Activated naive CD8-positive, alpha-beta T cell treated with anti-CD3 and anti-CD28 coated beads for 36 hours (primary cell): ENCODE measurements at regions not wholly inside any gene's neighbourhood (a gene's known extent, or its start where the extent isn't known, plus 50 kb on each side); places are given as distances from the start of the nearest gene placed in this dataset.
"Not testable (repeated sequence)": the region's sequence is repeated elsewhere in the genome, so short reads cannot be mapped to it uniquely, and the experiment has no call there.

Experiments
- DNase-seq: peaks from one replicate; pipeline ENCODE4 v3.0.0; 2021
- H3K27ac Mint-ChIP-seq: one replicate; pipeline ENCODE4 v1.8.0; 2022; ENCODE audit warnings: mild to moderate bottlenecking, moderate library complexity, mixed read lengths
- H3K27me3 Mint-ChIP-seq: one replicate; pipeline ENCODE4 v1.8.0; 2022; ENCODE audit warnings: mild to moderate bottlenecking, mixed read lengths
- H3K36me3 Mint-ChIP-seq: one replicate; pipeline ENCODE4 v1.8.0; 2021; ENCODE audit warnings: mild to moderate bottlenecking, mixed read lengths
- H3K4me1 Mint-ChIP-seq: one replicate; pipeline ENCODE4 v1.8.0; 2021; ENCODE audit warnings: mixed read lengths
- H3K4me3 Mint-ChIP-seq: one replicate; pipeline ENCODE4 v1.8.0; 2022; ENCODE audit warnings: mild to moderate bottlenecking, moderate library complexity, mixed read lengths
- H3K9me3 Mint-ChIP-seq: one replicate; pipeline ENCODE4 v1.8.0; 2022; ENCODE audit warnings: mixed read lengths

DNA sequence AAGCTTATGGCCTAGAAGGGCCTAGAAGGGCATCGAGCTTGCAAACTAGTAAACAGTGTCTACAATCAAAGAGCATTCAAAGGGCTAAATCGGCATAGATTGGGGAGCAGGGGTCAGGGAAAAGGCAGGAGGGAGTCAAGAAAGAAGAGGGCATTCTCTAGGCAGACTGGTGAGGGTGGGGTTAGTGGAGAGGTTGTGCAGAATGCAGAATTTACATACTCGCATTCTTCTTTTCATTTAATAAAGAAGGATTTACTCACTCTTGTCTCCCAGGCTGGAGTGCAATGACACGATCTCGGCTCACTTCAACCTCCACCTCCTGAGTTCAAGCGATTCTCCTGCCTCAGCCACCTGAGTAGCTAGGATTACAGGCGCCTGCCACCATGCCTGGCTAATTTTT is 110.7 kb downstream of the TRIM43 start:
- Mint-ChIP-seq H3K36me3 (no peaks in the 10 kb centered on the region), H3K4me1 (no peaks in the 10 kb centered on the region), H3K27ac (no peak overlapping the region), H3K9me3 (no peaks in the 10 kb centered on the region), H3K4me3 (no peak overlapping the region), H3K27me3 (peaks cover 8% of the 10 kb centered on the region)
- DNase-seq: no peak

DNA sequence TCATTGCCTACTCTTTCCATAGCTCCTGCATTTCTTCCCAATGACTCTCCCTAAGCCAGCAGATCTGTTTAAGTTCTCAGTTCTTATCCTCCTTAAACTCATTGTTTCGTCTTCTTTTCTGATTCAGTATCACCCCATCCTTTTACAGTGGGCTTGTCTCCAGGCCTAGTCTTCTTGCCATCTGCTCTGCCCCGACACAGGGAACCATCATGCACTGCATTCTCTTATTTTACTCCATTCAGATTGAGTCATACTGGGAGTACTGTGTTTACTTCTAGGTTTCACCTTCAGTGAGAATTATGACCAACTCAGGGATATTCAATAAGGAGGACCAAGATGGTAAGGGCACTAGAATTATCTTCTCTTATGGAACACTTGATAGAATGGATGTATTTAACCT is 115.4 kb downstream of the TRIM43 start:
- H3K36me3 Mint-ChIP-seq, H3K27ac Mint-ChIP-seq, H3K4me3 Mint-ChIP-seq, H3K9me3 Mint-ChIP-seq, DNase-seq, H3K27me3 Mint-ChIP-seq, H3K4me1 Mint-ChIP-seq: not testable (repeated sequence)

DNA sequence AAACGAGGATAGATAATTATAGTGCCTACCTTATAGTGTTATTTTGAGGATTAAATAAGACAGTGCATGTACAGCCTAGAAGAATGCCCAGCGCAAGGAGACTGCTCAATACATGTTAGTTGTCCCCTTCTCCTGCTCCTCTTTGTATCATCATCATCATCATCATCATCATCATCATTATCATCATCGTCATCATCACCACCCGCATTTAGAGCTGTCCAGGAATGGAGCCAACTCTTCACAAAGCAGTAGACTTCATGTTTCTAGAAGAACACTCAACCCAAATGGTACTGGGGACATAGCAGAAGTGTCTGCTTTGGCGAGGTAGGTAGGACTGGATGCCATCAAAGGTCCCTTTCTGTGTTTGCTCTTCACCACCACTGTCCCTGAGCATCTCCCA is 116.0 kb downstream of the TRIM43 start:
- no peaks in the 10 kb centered on the region for H3K4me1 Mint-ChIP-seq
- H3K4me3 Mint-ChIP-seq: no peak overlapping the region
- H3K27me3 Mint-ChIP-seq: peaks cover 4% of the 10 kb centered on the region
- no peaks in the 10 kb centered on the region for H3K36me3 Mint-ChIP-seq
- no peaks in the 10 kb centered on the region for H3K9me3 Mint-ChIP-seq
- no peak overlapping the region for H3K27ac Mint-ChIP-seq
- DNase-seq: no peak

DNA sequence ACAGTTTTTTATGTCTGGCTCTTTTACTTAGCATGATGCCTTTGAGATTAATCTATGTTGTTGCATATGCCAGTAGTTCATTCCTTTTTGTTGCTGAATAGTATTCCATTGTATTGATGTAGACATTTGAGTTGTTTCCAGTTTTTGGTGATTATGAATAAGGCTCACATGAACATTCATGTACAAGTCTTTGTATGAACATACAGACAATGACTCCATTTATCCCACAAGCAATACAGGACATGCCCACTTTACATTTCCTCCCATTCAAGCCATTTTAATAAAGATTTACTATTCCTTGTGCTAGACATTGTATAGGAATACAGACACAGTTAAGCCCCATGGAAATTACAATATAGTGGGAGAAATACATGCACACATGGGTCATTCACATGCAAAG is 118.0 kb downstream of the TRIM43 start:
- no peak for DNase-seq
- Mint-ChIP-seq H3K36me3 (no peaks in the 10 kb centered on the region), H3K4me1 (no peaks in the 10 kb centered on the region)

DNA sequence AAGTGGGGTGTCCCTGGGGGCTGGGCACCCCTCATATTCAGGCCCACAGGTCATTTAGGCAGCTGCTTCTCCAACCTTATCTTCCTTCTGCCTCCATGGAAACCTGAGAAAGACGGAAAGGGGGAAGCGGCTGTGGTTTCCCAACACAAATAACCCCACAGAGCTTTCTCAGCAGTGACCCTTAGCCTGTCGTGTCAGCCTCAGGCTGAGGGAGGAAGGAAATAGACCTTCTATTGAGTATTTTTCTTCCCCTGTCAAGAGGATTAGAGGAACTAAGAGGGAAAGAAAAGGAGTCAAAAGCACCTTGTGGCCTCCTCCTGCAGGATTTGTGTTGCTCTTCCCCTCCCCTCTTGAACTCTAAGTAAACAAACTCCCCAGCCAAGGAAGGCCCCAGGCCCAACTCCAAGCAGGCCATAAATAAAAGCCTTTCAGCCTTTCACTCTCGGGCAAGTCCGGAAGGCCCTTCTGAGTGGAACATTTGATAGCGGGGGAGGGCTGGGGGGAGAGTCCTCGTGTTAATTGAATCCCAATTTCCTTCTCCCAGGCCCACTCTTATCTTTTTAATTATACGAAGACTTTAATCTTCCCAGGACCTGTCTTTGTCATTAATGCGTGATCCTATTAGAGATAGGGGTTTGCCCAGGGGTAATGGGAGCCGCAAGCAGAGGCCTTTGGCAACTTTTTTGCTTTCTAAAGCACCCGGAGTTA is 121.8 kb downstream of the TRIM43 start:
- not testable (repeated sequence) for H3K4me1 Mint-ChIP-seq, H3K9me3 Mint-ChIP-seq, H3K36me3 Mint-ChIP-seq, DNase-seq, H3K4me3 Mint-ChIP-seq, H3K27me3 Mint-ChIP-seq, H3K27ac Mint-ChIP-seq

More for the DNA sequence above, 118.0 kb downstream of the TRIM43 start:
- Mint-ChIP-seq H3K9me3 (no peaks in the 10 kb centered on the region), H3K27me3 (peaks cover 4% of the 10 kb centered on the region), H3K4me3 (no peak overlapping the region), H3K27ac (no peak overlapping the region)

DNA sequence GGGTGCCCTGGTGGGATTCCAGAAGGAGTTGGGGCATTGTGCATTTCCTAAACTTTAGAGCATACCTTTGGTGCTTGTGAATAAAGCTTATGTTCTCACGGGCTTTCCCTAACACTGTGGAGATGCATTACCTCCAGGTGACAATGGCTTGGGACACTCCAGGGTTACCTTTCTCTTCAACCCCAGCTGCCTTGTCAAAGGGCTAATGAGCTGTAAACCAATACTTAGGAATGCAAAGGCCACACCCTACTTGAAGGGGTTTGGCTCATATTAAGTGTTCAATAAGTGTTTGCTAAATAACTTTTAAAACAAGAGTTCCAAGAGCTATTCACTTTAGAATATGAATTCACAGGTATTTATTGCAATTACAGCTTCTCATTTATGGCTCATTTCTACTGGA is 122.6 kb downstream of the TRIM43 start:
- H3K36me3 Mint-ChIP-seq, H3K9me3 Mint-ChIP-seq, DNase-seq: not testable (repeated sequence)

DNA sequence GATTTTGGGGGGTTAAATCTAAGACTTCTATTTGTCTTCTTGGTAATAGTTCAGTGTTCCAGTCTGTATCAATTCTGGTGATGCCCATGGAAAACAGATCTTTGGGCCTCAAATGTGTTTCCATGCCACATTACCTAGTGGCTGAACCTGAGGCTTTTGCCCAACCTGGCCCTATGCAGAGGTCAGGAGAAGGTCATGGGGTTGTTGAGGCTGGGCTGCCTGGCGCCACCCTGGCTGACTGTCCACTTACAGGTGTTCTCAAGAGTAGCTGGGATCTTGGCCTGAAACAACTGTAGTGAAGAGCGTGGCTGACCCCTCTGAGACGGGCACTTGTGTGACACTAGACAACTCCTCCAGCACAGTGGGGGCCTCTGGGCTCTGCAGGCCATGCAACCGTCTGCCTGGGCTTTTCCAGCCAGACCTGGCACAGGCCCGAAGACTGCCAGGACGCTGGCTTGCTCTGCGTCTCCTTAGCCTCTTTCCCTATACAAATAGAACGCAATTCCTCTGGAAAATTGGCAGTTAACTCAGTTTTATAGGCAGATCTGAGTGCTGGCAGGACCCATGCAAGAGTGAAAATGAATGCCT is 127.8 kb downstream of the TRIM43 start:
- DNase-seq: no peak
- no peaks in the 10 kb centered on the region for H3K9me3 Mint-ChIP-seq
- H3K27ac Mint-ChIP-seq: no peak overlapping the region

More for the DNA sequence above, 122.6 kb downstream of the TRIM43 start:
- not testable (repeated sequence) for H3K4me3 Mint-ChIP-seq, H3K27ac Mint-ChIP-seq, H3K27me3 Mint-ChIP-seq, H3K4me1 Mint-ChIP-seq

DNA sequence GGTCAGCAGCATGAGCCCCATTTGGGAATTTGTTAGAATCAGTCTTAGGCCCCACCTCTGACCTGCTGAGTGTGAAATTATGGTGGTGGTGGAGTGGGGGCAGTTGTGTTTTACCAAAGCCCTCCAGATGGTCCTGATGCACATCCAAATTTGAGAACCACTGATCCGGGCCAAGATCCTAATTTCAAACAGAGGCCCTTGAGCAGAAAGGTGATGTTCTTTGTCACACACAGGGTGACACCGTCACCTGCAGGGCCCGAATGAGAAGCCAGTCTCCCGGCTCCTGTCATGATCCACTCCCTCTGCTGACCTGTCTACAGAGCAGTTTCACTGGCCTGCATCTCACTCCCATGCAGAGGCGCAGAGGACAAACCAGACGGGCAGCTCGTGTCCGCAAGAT is 129.9 kb downstream of the TRIM43 start:
- DNase-seq: no peak
- H3K4me3 Mint-ChIP-seq: no peak overlapping the region
- no peak overlapping the region for H3K27ac Mint-ChIP-seq
- no peaks in the 10 kb centered on the region for H3K27me3 Mint-ChIP-seq
- H3K9me3 Mint-ChIP-seq: no peaks in the 10 kb centered on the region
- no peaks in the 10 kb centered on the region for H3K4me1 Mint-ChIP-seq
- no peaks in the 10 kb centered on the region for H3K36me3 Mint-ChIP-seq

More for the DNA sequence above, 127.8 kb downstream of the TRIM43 start:
- no peaks in the 10 kb centered on the region for H3K4me1 Mint-ChIP-seq
- no peaks in the 10 kb centered on the region for H3K27me3 Mint-ChIP-seq
- no peaks in the 10 kb centered on the region for H3K36me3 Mint-ChIP-seq
- H3K4me3 Mint-ChIP-seq: no peak overlapping the region

DNA sequence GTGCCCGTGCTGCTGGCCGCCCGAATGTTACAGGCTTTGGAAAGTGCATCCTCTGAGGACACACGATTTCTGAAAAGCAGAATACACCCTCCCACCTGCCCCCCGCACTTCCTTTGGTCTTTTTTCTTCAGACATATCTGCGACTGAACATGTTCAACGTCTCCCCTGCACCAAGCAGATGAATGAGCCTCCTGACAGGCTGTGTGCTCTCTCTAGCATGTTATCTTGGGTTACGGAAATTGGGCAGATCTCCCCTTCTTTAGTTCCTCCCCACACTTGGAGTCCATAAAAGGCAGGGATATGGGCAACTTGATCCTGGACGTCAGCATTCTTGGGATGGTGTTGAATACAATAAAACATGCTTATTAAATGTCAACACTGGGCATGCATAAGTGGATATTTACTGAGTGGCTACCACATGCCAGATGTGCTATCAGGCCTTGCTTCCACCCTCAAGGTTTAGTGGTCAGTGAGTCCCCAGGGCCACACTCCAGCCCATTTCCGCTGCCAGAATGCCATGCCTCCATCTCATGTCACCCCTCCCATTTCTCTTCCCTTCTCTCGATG is 130.4 kb downstream of the TRIM43 start:
- Mint-ChIP-seq H3K27ac (no peak overlapping the region), H3K4me1 (no peaks in the 10 kb centered on the region), H3K36me3 (no peaks in the 10 kb centered on the region), H3K27me3 (no peaks in the 10 kb centered on the region), H3K9me3 (no peaks in the 10 kb centered on the region), H3K4me3 (no peak overlapping the region)
- no peak for DNase-seq

DNA sequence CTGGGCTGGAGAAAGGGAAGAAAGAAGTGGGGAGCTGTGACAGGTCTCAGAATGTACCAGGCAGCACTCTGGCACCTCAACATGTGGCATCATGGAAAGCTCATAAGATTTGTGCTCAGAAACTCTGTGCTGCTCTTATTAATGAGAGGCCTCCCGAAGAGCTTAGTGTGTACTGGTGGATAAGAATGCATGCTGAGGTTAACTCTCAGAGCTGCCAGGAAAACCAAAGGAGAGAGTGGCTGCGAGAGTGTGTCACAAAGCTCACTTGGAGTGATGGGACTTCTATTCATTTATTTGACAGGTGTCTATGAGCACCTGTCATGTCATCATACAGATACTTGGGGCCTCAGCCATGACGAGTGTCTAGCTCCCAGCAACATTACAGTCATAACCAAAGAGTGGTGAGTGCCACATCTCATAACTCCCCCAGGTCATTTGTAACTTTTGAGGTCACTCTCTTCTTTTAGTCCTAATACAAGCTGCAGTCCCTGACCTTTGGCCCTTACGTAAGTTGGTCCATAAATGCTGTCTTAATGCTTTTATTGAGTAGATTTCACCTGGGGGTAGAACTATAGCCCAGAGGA is 131.9 kb downstream of the TRIM43 start:
- DNase-seq, H3K27ac Mint-ChIP-seq, H3K4me1 Mint-ChIP-seq, H3K9me3 Mint-ChIP-seq, H3K4me3 Mint-ChIP-seq, H3K27me3 Mint-ChIP-seq, H3K36me3 Mint-ChIP-seq: not testable (repeated sequence)

DNA sequence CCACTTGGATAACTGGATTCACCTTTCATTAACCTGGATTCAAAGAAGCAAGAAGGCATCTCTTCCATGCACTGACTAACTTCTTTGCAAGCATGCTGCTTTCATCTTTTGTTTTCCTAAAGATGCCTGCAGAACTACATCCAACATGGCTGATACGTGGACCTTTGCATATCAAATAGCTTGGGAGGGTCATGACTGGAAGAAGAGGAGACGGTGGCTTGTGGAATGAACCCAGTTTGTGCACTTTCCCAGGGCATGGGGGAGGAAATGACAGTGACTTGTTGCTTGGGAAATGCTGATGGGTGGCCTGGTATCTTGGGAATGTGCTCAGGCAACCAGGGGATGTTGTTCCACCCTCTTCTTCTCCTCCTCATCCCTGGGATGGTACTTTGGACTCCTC is 133.4 kb downstream of the TRIM43 start:
- not testable (repeated sequence) for H3K27ac Mint-ChIP-seq, H3K36me3 Mint-ChIP-seq, H3K9me3 Mint-ChIP-seq, H3K27me3 Mint-ChIP-seq, H3K4me1 Mint-ChIP-seq, H3K4me3 Mint-ChIP-seq, DNase-seq

DNA sequence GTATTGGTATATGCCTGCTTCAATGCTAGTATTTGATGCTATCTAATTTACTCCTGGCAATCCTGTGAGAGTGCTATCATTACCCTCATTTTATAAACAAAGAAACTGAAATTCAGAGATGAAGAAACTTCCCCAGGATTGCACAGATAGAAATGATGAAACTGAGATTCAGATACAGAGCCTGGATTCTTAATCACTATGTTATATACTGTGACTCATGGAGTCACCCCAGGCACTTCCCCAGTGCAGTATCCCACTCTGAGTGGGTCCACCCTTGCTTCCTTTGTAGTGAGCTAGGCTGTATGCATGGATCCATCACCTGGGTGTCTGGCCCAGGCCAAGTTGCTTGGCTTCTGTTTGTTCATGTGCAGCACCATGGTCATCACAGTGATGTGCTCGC is 133.9 kb downstream of the TRIM43 start:
- not testable (repeated sequence) for H3K4me3 Mint-ChIP-seq, DNase-seq

DNA sequence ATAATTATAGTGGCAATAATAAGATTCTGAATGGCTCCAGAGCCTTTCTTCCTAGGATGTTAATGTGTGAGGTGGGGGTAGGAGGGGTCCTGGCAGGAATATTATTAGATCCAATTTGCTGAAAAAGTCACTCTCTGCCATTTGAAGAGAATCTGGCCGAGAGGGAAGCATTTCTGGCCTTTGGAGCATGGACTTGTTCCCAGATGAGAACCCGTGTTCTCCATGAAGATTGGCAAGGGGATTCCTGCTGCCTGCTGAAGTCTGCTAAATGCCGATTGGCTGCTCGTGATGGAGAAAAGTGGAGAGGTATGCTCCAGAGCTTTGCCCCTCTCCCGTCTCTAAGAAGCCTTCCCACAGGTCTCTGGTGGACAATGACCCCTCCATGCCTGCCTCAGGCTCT is 135.6 kb downstream of the TRIM43 start:
- H3K4me1 Mint-ChIP-seq, H3K27me3 Mint-ChIP-seq, H3K27ac Mint-ChIP-seq, H3K4me3 Mint-ChIP-seq, DNase-seq, H3K36me3 Mint-ChIP-seq, H3K9me3 Mint-ChIP-seq: not testable (repeated sequence)

More for the DNA sequence above, 133.9 kb downstream of the TRIM43 start:
- not testable (repeated sequence) for H3K27me3 Mint-ChIP-seq, H3K4me1 Mint-ChIP-seq, H3K36me3 Mint-ChIP-seq, H3K9me3 Mint-ChIP-seq, H3K27ac Mint-ChIP-seq

DNA sequence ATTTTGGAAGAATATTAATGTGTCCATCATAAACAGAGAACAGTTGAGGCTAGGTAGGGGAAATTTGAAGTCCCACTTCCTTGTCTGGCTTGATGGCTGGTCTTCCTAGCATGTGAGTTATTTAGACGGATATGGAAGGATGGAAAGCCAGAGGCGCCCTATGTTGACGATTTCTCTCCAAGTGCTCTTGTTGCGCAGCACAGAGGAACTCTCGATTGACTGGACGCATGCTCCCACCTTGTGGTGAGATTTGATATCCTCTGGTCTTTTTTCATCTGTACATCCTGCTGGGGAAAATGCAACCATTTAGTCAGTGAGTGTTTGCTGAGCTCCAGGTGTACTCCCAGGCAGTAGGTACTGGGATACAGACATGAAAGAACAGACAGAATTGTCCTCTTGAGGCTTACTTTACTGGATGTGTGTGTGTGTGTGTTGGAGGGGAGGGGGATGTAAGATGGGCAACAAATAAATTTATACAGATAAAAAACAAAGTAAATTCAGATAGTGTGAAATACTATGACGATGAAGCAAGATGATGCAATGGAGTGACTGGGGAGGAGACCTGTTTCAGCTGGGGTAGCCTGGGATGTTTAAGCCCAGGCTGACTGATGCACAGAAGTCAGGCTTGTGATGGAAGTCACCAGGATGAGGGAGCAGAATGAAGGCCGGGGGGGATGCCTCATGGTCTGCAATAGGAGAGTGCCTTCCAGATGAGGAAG is 137.2 kb downstream of the TRIM43 start:
- Mint-ChIP-seq H3K36me3 (no peaks in the 10 kb centered on the region), H3K4me1 (peaks cover 2% of the 10 kb centered on the region), H3K27me3 (peaks cover 17% of the 10 kb centered on the region), H3K4me3 (no peak overlapping the region), H3K9me3 (no peaks in the 10 kb centered on the region), H3K27ac (no peak overlapping the region)
- DNase-seq: peak; percentile 16

DNA sequence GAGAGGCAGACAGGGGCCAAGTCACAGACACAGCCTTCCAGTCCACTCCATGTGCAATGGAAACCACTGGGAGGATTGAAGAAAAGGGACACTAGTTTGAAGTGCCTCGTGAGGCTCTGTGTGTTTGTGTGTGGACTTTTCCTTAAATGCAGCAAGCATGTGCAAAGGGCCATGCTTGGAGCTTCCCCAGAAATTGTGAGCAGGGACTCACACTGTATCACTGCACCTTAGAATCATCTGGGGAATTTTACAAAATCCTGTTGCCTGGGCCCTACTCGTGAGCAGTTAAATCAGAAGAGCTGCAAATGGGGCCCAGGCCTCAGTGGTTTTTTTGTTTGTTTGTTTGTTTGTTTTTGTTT is 137.8 kb downstream of the TRIM43 start:
- Mint-ChIP-seq H3K27ac (no peak overlapping the region), H3K4me1 (peaks cover 2% of the 10 kb centered on the region), H3K27me3 (peaks cover 18% of the 10 kb centered on the region), H3K36me3 (no peaks in the 10 kb centered on the region), H3K9me3 (no peaks in the 10 kb centered on the region), H3K4me3 (no peak overlapping the region)
- no peak for DNase-seq
